ENCODE measurements at regions not wholly inside any gene's neighbourhood (a gene's known extent, or its start where the extent isn't known, plus 50 kb on each side); places are given as distances from the start of the nearest gene placed in this dataset.

DNA sequence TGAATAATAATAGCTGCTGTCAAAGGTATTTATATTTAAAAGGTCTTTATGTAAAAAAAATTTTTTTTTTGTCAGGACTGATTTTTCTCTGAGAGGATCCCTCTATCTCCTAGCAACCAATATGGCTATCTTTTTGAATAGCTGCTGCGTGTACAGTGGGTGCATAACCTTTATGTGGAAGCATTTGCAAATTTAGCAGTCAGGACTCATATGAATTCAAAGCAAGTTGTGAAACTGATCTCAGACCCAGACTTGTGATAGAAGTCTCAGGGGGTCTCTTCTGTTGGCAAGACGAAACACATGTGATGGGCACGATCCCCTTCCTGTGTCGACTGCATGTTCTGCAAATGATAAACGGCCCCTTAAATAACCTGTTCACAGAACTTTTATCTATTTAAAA, 114.1 kb upstream of the ARGLU1 start:
- ATAC-seq (no peak), DNase-seq (no peak)
- H3K27me3 Mint-ChIP-seq (ENCODE audit: low read depth in 2 of 2) = peaks cover 0 to 5% of the 10 kb centered on the region in 2 donors
- no peak overlapping the region for H3K27ac ChIP-seq (ENCODE audit: low read length)
- H3K4me3 Mint-ChIP-seq = no peak overlapping the region
- no peaks in the 10 kb centered on the region for H3K36me3 Mint-ChIP-seq
- no peak overlapping the region for H3K4me3 ChIP-seq (ENCODE audit: low read length)
- H3K9me3 ChIP-seq (ENCODE audit: control insufficient read depth, insufficient read depth, low read length) = no peaks in the 10 kb centered on the region
- peaks cover 0 to 2% of the 10 kb centered on the region in 2 donors for H3K9me3 Mint-ChIP-seq
- intact Hi-C loops (cut with micrococcal nuclease) = no loop called here
- H3K4me1 Mint-ChIP-seq = no peaks in the 10 kb centered on the region
- no peaks in the 10 kb centered on the region for H3K36me3 ChIP-seq (ENCODE audit: control insufficient read depth, insufficient read depth, low read length)
- no peaks in the 10 kb centered on the region for H3K4me1 ChIP-seq (ENCODE audit: control insufficient read depth, insufficient read depth, low read length)
- 41% methylated on average over 5 of the region's 5 CpGs for WGBS (ENCODE audit: insufficient coverage)
- no peak overlapping the region for H3K27ac Mint-ChIP-seq
- TF ChIP-seq, protein P1, sequence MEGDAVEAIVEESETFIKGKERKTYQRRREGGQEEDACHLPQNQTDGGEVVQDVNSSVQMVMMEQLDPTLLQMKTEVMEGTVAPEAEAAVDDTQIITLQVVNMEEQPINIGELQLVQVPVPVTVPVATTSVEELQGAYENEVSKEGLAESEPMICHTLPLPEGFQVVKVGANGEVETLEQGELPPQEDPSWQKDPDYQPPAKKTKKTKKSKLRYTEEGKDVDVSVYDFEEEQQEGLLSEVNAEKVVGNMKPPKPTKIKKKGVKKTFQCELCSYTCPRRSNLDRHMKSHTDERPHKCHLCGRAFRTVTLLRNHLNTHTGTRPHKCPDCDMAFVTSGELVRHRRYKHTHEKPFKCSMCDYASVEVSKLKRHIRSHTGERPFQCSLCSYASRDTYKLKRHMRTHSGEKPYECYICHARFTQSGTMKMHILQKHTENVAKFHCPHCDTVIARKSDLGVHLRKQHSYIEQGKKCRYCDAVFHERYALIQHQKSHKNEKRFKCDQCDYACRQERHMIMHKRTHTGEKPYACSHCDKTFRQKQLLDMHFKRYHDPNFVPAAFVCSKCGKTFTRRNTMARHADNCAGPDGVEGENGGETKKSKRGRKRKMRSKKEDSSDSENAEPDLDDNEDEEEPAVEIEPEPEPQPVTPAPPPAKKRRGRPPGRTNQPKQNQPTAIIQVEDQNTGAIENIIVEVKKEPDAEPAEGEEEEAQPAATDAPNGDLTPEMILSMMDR (IDR thresholded peaks at IDR 0.05) = no peak
- H3K27me3 ChIP-seq (ENCODE audit: control insufficient read depth, insufficient read depth, low read length) = no peaks in the 10 kb centered on the region

DNA sequence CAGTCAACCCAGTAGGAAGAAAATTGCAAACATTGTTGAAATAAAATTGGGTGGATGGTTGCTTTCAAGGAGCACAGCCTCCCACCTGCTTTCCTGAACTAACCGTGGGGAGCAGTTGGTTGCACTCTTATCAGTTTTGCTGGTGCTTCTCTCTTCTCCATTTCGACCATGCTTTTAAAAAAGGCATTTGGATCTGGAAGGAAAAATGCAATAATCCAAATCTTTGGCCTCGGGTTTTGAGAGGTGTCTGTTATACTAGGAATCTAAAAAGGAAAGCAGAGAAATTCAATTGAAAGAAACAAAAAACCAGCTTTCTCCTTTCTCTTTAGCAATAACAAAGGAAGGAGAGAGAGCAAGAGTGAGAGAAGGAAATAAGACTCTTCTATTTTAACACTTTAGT, 113.6 kb upstream of the ARGLU1 start:
- Mint-ChIP-seq H3K9me3 (peaks cover 0 to 2% of the 10 kb centered on the region in 2 donors), H3K27ac (no peak overlapping the region), H3K36me3 (no peaks in the 10 kb centered on the region), H3K27me3 (ENCODE audit: low read depth in 2 of 2) (peaks cover 0 to 5% of the 10 kb centered on the region in 2 donors), H3K4me3 (no peak overlapping the region), H3K4me1 (no peaks in the 10 kb centered on the region)
- Histone ChIP-seq H3K27ac (ENCODE audit: low read length) (no peak overlapping the region), H3K9me3 (ENCODE audit: control insufficient read depth, insufficient read depth, low read length) (no peaks in the 10 kb centered on the region), H3K27me3 (ENCODE audit: control insufficient read depth, insufficient read depth, low read length) (no peaks in the 10 kb centered on the region), H3K4me1 (ENCODE audit: control insufficient read depth, insufficient read depth, low read length) (no peaks in the 10 kb centered on the region), H3K36me3 (ENCODE audit: control insufficient read depth, insufficient read depth, low read length) (no peaks in the 10 kb centered on the region), H3K4me3 (ENCODE audit: low read length) (no peak overlapping the region)
- TF ChIP-seq, protein P1 (IDR thresholded peaks at IDR 0.05) = no peak
- ATAC-seq = no peak
- intact Hi-C loops (cut with micrococcal nuclease) = no loop called here
- no peak for DNase-seq
- WGBS (ENCODE audit: insufficient coverage) = 73% methylated on average over 2 of the region's 3 CpGs

GRCh38 chr13:106680796-106681472, 113.0 kb upstream of the ARGLU1 start:
- TF ChIP-seq, protein P1 (IDR thresholded peaks at IDR 0.05) = no peak
- Mint-ChIP-seq H3K36me3 (no peaks in the 10 kb centered on the region), H3K4me1 (no peaks in the 10 kb centered on the region), H3K27ac (no peak overlapping the region), H3K4me3 (no peak overlapping the region), H3K27me3 (ENCODE audit: low read depth in 2 of 2) (peaks cover 0 to 5% of the 10 kb centered on the region in 2 donors), H3K9me3 (peaks cover 0 to 2% of the 10 kb centered on the region in 2 donors)
- Histone ChIP-seq H3K36me3 (ENCODE audit: control insufficient read depth, insufficient read depth, low read length) (no peaks in the 10 kb centered on the region), H3K4me3 (ENCODE audit: low read length) (no peak overlapping the region), H3K27me3 (ENCODE audit: control insufficient read depth, insufficient read depth, low read length) (no peaks in the 10 kb centered on the region), H3K27ac (ENCODE audit: low read length) (no peak overlapping the region), H3K9me3 (ENCODE audit: control insufficient read depth, insufficient read depth, low read length) (no peaks in the 10 kb centered on the region), H3K4me1 (ENCODE audit: control insufficient read depth, insufficient read depth, low read length) (no peaks in the 10 kb centered on the region)
- WGBS (ENCODE audit: insufficient coverage) = 89% methylated on average over 5 of the region's 7 CpGs
- intact Hi-C loops (cut with micrococcal nuclease) = no loop called here
- DNase-seq (no peak), ATAC-seq (no peak)

All from natural killer cell (primary cell).